Pancreas (tissue), 10 donors: ENCODE measurements at regions not wholly inside any gene's neighbourhood (a gene's known extent, or its start where the extent isn't known, plus 50 kb on each side); places are given as distances from the start of the nearest gene placed in this dataset.

Experiments used
- ATAC-seq, 4 donors: fragments of 200-7000 bp; cut with Tn5 transposase; one replicate each; pipeline versions ENCODE4 v1.8.0 to v1.9.1; 2020; ENCODE audit warnings: mild to moderate bottlenecking in 4 of 4, moderate library complexity in 4 of 4
- DNase-seq, 6 donors: peaks; one replicate each; pipeline ENCODE4 v3.0.0-alpha.2; 2020
- FAIRE-seq: peaks from 2 replicates; lab custom pipeline; 2012; peaks lifted over from hg19 to GRCh38; lab: Jason Lieb, UNC
- H3K27ac ChIP-seq, 4 donors: fragments of 200-600 bp; sonication (generic); 1 replicate in 3 of 4; 2 replicates in 1 of 4; pipeline versions ENCODE4 v1.5.0 to v1.8.0; 2020
- H3K27me3 ChIP-seq, 4 donors: fragments of 200-600 bp; one replicate each; pipeline ENCODE4 v1.8.0; 2021
- H3K36me3 ChIP-seq, 3 donors: fragments of 200-600 bp; sonication (generic) in 1 of 3; one replicate each; pipeline versions ENCODE4 v1.5.0 to v1.8.0; 2020 to 2021
- H3K4me1 ChIP-seq, 3 donors: fragments of 200-600 bp; one replicate each; pipeline ENCODE4 v1.8.0; 2021
- H3K4me3 ChIP-seq, 4 donors: fragments of 200-600 bp; sonication (generic) in 2 of 4; one replicate each; pipeline versions ENCODE4 v1.5.0 to v1.8.0; 2020 to 2021
- H3K9me3 ChIP-seq, 4 donors: fragments of 200-600 bp; one replicate each; pipeline ENCODE4 v1.8.0; 2021
- WGBS, 2 donors: extraction: QIAGEN DNeasy Blood & Tissue Kit; methylation state at CpG; one replicate each; pipeline ENCODE4 v1.1.7; 2013; 5-methylcytosine and 5-hydroxymethylcytosine counted together
- intact Hi-C, 3 donors: fragments of 100-400 bp; cut with DNase I; formaldehyde crosslinking; loops; one replicate each; pipeline versions ENCODE4 v1.11.1 to v1.14.2; 2022
- TF ChIP-seq, protein P1 (sequence below), 4 donors: fragments of 200-600 bp; sonication (generic) in 3 of 4; IDR thresholded peaks; one replicate each; pipeline versions ENCODE4 v1.5.0 to v1.8.0; 2021; ENCODE audit warnings: antibody characterized with exemption in 4 of 4
- donor health status: healthy with polysubstance abuse.
- donor health status: DM: no; HTN: no; CAD: no; lungs with moderate emphysema.
- donor health status: DM: no; HTN: no; CAD: no.
- donor health status: control.
- donor health status: control.
- donor health status: Bipolar disorder and iron deficiency.
- donor health status: DM: yes; HTN: yes; CAD: no.
- donor health status: DM: no; HTN: no; CAD: no.
- donor health status: DM: no; HTN: no; CAD: no.
- donor health status: DM: yes; HTN: yes; CAD: no.

DNA sequence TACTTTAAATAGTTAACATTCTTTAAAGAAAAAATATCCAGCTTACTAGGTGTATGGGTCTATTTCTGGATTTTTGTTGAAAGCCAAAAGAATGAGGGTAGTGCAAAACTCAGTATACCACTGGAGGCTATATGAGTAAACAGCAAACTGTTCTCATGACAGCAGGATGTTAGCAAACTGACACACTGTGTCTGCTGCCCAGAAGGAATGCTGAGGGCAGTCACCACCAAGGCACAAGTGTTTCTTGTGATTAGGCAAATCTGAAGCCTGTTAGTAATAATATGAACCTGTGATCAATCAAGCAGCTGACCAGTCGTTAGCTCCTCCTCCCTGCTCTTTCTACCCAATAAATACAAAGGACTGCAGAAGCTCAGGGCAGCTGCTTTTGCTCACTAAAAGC, 50.5 kb upstream of the SULT1C3 start:
- H3K27ac ChIP-seq: no peak overlapping the region
- no peak for FAIRE-seq
- no peak for DNase-seq
- TF ChIP-seq, protein P1, sequence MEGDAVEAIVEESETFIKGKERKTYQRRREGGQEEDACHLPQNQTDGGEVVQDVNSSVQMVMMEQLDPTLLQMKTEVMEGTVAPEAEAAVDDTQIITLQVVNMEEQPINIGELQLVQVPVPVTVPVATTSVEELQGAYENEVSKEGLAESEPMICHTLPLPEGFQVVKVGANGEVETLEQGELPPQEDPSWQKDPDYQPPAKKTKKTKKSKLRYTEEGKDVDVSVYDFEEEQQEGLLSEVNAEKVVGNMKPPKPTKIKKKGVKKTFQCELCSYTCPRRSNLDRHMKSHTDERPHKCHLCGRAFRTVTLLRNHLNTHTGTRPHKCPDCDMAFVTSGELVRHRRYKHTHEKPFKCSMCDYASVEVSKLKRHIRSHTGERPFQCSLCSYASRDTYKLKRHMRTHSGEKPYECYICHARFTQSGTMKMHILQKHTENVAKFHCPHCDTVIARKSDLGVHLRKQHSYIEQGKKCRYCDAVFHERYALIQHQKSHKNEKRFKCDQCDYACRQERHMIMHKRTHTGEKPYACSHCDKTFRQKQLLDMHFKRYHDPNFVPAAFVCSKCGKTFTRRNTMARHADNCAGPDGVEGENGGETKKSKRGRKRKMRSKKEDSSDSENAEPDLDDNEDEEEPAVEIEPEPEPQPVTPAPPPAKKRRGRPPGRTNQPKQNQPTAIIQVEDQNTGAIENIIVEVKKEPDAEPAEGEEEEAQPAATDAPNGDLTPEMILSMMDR (IDR thresholded peaks at IDR 0.05): no peak
- H3K9me3 ChIP-seq: no peaks in the 10 kb centered on the region
- no peak overlapping the region for H3K4me3 ChIP-seq
- intact Hi-C loops: no loop called here
- H3K36me3 ChIP-seq: no peaks in the 10 kb centered on the region
- 26 to 60% methylated on average over 1 of the region's 1 CpG for WGBS, 2 donors
- no peak for ATAC-seq
- peaks cover 0 to 2% (median 0%) of the 10 kb centered on the region in 4 donors for H3K27me3 ChIP-seq
- H3K4me1 ChIP-seq: no peaks in the 10 kb centered on the region
